ENCODE measurements at regions not wholly inside any gene's neighbourhood (a gene's known extent, or its start where the extent isn't known, plus 50 kb on each side); places are given as distances from the start of the nearest gene placed in this dataset.
"Not testable (repeated sequence)": the region's sequence is repeated elsewhere in the genome, so short reads cannot be mapped to it uniquely, and the experiment has no call there.

GRCh38 chr3:178203650-178204049 lies 332.6 kb upstream of the KCNMB2 start:
- no peak for DNase-seq

- no peak for DNase-seq
Measured at GRCh38 chr3:178205740-178206139, 330.5 kb upstream of the KCNMB2 start.

- DNase-seq: no peak
Measured at GRCh38 chr3:178206521-178206920, 329.7 kb upstream of the KCNMB2 start.

GRCh38 chr3:178207161-178207560 lies 329.1 kb upstream of the KCNMB2 start:
- DNase-seq: not testable (repeated sequence)

GRCh38 chr3:178207627-178208026 lies 328.6 kb upstream of the KCNMB2 start:
- not testable (repeated sequence) for DNase-seq

- not testable (repeated sequence) for DNase-seq
Measured at GRCh38 chr3:178209116-178209515, 327.1 kb upstream of the KCNMB2 start.

- DNase-seq: not testable (repeated sequence)
Measured at GRCh38 chr3:178209618-178210017, 326.6 kb upstream of the KCNMB2 start.

- not testable (repeated sequence) for DNase-seq
Measured at GRCh38 chr3:178211086-178211485, 325.1 kb upstream of the KCNMB2 start.

- DNase-seq: no peak
Measured at GRCh38 chr3:178217479-178217878, 318.8 kb upstream of the KCNMB2 start.

- DNase-seq: no peak
Measured at GRCh38 chr3:178218231-178218630, 318.0 kb upstream of the KCNMB2 start.

- not testable (repeated sequence) for DNase-seq
Measured at GRCh38 chr3:178219661-178220060, 316.6 kb upstream of the KCNMB2 start.

- no peak for DNase-seq
Measured at GRCh38 chr3:178223876-178224275, 312.4 kb upstream of the KCNMB2 start.

- DNase-seq: no peak
Measured at GRCh38 chr3:178226094-178226493, 310.1 kb upstream of the KCNMB2 start.

- no peak for DNase-seq
Measured at GRCh38 chr3:178231645-178232044, 304.6 kb upstream of the KCNMB2 start.

GRCh38 chr3:178233371-178234071 lies 302.7 kb upstream of the KCNMB2 start:
- DNase-seq: no peak

GRCh38 chr3:178236555-178237277 lies 299.5 kb upstream of the KCNMB2 start:
- no peak for DNase-seq

- no peak for DNase-seq
Measured at GRCh38 chr3:178238179-178238578, 298.1 kb upstream of the KCNMB2 start.

- DNase-seq: no peak
Measured at GRCh38 chr3:178244733-178245709, 291.2 kb upstream of the KCNMB2 start.

GRCh38 chr3:178246004-178246403 lies 290.2 kb upstream of the KCNMB2 start:
- no peak for DNase-seq

GRCh38 chr3:178255315-178255714 lies 280.9 kb upstream of the KCNMB2 start:
- DNase-seq: no peak

GRCh38 chr3:178257491-178257890 lies 278.7 kb upstream of the KCNMB2 start:
- no peak for DNase-seq

GRCh38 chr3:178258121-178258520 lies 278.1 kb upstream of the KCNMB2 start:
- DNase-seq: no peak

- DNase-seq: no peak
Measured at GRCh38 chr3:178259703-178260102, 276.5 kb upstream of the KCNMB2 start.
